ENCODE measurements at regions not wholly inside any gene's neighbourhood (a gene's known extent, or its start where the extent isn't known, plus 50 kb on each side); places are given as distances from the start of the nearest gene placed in this dataset.

- Histone ChIP-seq H3K27me3 (replicated peaks) (peaks cover 12% of the 10 kb centered on the region), H3K36me3 (replicated peaks) (no peaks in the 10 kb centered on the region), H3K27ac (no peak overlapping the region), H3K4me3 (ENCODE audit: low read depth, low read length) (no peak overlapping the region)
- no peak for TF ChIP-seq CTCF (IDR thresholded peaks at IDR 0.05; ENCODE audit: low read depth, low read length, missing control alignments)
- in situ Hi-C loops (cut with HindIII; ENCODE audit: low pct_ligation_motif_present, low sequenced_read_pairs) = no loop called here
- DNase-seq = no peak
These were observed 152.4 kb upstream of the UNC5B start for GRCh38 chr10:71059943-71060342.

- Histone ChIP-seq H3K27ac (no peak overlapping the region), H3K27me3 (replicated peaks) (peaks cover 12% of the 10 kb centered on the region), H3K36me3 (replicated peaks) (no peaks in the 10 kb centered on the region), H3K4me3 (ENCODE audit: low read depth, low read length) (no peak overlapping the region)
- no peak for TF ChIP-seq CTCF (IDR thresholded peaks at IDR 0.05; ENCODE audit: low read depth, low read length, missing control alignments)
- no peak for DNase-seq
- in situ Hi-C loops (cut with HindIII; ENCODE audit: low pct_ligation_motif_present, low sequenced_read_pairs) = no loop called here
These were observed 151.6 kb upstream of the UNC5B start for GRCh38 chr10:71060476-71061426.

GRCh38 chr10:71061472-71061871 is 150.9 kb upstream of the UNC5B start:
- Histone ChIP-seq H3K4me3 (ENCODE audit: low read depth, low read length) (no peak overlapping the region), H3K36me3 (replicated peaks) (no peaks in the 10 kb centered on the region), H3K27ac (no peak overlapping the region), H3K27me3 (replicated peaks) (peaks cover 12% of the 10 kb centered on the region)
- DNase-seq = no peak
- no peak for TF ChIP-seq CTCF (IDR thresholded peaks at IDR 0.05; ENCODE audit: low read depth, low read length, missing control alignments)
- in situ Hi-C loops (cut with HindIII; ENCODE audit: low pct_ligation_motif_present, low sequenced_read_pairs) = no loop called here

- in situ Hi-C loops (cut with HindIII; ENCODE audit: low pct_ligation_motif_present, low sequenced_read_pairs) = no loop called here
- Histone ChIP-seq H3K4me3 (ENCODE audit: low read depth, low read length) (no peak overlapping the region), H3K36me3 (replicated peaks) (no peaks in the 10 kb centered on the region), H3K27me3 (replicated peaks) (peaks cover 10% of the 10 kb centered on the region), H3K27ac (no peak overlapping the region)
- TF ChIP-seq CTCF (IDR thresholded peaks at IDR 0.05; ENCODE audit: low read depth, low read length, missing control alignments) = no peak
- DNase-seq = no peak
These were observed 150.2 kb upstream of the UNC5B start for GRCh38 chr10:71062156-71062555.

- no peak for DNase-seq
- in situ Hi-C loops (cut with HindIII; ENCODE audit: low pct_ligation_motif_present, low sequenced_read_pairs) = no loop called here
- H3K27ac ChIP-seq = no peak overlapping the region
- no peak for TF ChIP-seq CTCF (IDR thresholded peaks at IDR 0.05; ENCODE audit: low read depth, low read length, missing control alignments)
- H3K4me3 ChIP-seq (ENCODE audit: low read depth, low read length) = no peak overlapping the region
- H3K27me3 ChIP-seq (replicated peaks) = peaks cover 10% of the 10 kb centered on the region
- H3K36me3 ChIP-seq (replicated peaks) = no peaks in the 10 kb centered on the region
These were observed 149.0 kb upstream of the UNC5B start for GRCh38 chr10:71063401-71063800.

Data from brain microvascular endothelial cell (primary cell).